HS-5 (cell line): ENCODE measurements at regions not wholly inside any gene's neighbourhood (a gene's known extent, or its start where the extent isn't known, plus 50 kb on each side); places are given as distances from the start of the nearest gene placed in this dataset.

Experiments used
- DNase-seq: peaks from one replicate; pipeline ENCODE4 v3.0.0-alpha.2; 2012; ENCODE audit warnings: low read depth

DNA sequence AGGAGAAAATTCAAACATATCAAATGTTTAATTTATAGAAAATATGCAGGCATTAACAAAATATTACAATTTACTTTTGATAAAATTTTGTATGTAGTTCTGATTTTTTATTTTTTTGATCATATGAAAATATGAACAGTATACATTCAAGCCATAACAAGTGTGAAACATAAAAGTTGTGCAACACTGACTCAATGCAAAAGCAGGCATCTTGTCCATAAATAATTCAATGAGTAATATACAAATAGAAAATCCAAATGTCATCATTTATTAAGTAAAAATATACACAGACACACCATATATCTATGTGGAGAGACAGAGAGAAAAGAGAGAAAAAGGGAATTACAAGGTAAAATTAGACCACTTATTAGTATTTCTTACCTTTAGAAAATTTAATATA, 1183.9 kb downstream of the SLITRK1 start:
- DNase-seq, result no peak

DNA sequence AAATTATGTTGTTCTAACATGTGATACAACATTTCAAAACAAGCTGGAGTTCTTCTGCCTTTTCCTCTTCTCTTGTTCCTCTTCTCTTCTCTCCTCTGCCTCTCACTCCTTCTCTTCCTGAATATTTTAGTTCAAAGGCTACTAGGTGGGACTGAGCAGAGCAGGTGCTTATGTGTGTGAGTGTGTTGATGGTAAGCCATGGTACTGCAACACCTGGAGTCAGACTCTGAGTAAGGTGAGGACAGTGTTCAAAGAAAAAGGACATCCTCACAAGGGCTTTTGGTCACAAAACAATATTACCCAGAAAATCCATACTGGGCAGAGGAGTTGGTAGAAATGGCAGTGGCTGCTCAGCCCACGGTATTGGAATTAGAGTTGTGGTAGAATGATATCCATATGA, 1188.7 kb downstream of the SLITRK1 start:
- no peak for DNase-seq

DNA sequence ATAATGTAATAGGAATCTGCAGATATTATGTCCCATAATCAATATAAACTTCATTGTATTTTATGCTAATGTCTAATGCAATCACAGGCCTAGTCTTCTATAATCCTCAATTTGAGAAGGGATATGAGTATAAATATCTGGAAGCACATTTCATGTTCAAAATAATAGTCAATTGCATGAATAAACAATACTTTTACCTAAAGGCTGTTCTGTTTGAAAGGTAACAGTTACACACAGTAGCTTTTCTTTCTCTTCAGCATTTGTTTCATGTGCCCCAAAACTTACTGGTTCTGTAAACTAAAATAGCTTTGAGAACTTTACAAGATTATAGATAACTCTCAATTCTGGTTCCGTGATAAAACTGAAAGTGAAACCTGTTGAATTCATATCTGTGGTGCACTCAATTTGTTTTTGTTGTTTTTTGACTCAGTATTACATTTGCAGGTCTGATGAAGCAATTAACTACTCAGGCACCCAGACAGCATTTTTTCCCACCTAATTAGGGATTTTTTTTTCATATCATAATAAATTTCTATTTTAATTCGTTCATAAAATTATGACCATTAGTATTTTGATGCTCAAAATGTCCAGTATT, 1193.8 kb downstream of the SLITRK1 start:
- DNase-seq, result no peak

DNA sequence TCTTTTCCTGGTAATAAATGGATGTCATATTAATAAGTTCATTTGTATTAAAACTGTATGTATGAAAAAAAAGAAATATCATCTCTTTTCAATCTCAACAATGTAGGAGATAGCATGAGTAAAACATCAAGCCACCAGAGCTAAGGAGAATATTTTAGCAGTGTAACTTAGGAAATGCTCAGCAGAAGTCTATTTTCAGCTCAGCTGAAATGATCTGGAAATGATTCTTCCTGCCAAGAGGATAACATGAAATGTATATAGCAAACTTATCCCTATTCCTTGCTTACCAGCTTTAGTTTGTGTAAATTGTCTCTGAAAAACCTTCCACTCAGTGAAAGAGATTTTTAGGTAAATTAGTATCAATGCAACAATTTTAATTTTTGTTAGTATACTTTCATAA, 1194.4 kb downstream of the SLITRK1 start:
- DNase-seq, result no peak

DNA sequence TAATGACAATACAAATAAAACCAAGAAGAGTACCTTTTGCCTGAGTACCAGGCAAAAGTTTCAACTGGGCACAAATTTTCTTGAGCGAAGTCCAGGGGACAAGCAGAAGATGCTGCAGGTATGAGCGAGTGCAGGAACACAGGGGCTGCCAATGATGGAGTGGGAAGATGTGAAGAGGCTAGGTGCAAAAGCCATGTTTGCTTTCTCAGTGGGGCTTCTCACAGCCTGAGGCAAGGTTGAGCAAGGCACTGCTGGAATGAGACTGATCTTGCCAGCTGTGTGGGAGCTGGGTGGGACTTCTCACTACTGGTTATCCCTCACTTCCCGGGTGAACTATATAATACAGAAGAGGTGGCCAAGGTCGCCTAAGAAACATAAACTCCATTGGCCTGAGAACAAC, 1200.7 kb downstream of the SLITRK1 start:
- no peak for DNase-seq

DNA sequence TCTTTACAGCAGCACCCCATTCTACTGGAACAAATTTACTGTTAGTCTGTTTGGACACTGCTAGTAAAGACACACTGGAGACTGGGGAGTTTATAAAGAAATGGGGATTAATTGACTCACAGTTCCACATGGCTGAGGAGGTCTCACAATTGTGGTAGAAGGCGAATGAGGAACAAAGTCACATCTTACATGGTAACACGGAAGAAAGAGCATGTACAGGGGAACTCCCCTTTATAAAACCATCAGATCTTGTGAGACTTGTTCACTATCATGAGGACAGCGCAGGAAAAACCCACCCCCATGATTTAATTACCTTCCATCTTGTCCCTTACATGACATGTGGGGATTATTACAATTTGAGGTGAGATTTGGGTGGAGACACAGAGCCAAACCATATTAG, 1204.2 kb downstream of the SLITRK1 start:
- no peak for DNase-seq

DNA sequence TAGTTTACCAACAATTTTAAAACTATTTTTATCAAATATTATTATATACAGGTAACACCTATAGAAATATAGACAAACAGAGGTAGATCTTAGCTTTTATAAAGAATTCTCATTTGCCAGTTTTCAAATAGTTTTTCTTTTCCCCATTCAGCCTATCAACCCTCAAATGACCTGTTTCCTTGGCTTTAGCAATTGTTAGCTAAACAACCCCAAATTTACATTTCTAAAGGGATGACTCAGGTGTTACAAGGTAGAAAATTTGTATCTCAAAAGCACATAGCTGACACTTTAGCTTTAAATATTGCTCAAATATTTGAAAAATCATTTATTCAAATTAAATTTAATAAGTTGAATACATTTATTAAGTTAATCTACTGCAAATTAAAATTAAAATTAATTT, 1207.2 kb downstream of the SLITRK1 start:
- no peak for DNase-seq

DNA sequence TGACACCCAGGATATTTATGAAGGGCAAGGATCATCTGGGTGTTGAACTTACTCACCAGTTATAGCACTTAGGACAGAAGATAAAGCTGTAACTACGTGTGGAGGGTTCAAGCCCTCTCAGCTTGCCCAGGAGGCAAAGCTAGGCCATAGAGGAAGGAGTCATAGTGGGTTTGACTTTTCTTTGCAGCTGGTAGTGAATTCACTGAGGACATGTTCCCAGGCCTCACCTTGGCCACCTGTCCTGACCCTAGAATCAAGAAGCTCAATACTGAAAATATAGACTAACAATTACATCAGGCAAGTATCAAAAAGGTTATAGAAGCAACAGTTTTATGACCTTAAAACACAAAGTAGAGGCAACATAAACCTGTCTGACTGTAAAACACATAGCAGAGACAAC, 1207.7 kb downstream of the SLITRK1 start:
- no peak for DNase-seq

DNA sequence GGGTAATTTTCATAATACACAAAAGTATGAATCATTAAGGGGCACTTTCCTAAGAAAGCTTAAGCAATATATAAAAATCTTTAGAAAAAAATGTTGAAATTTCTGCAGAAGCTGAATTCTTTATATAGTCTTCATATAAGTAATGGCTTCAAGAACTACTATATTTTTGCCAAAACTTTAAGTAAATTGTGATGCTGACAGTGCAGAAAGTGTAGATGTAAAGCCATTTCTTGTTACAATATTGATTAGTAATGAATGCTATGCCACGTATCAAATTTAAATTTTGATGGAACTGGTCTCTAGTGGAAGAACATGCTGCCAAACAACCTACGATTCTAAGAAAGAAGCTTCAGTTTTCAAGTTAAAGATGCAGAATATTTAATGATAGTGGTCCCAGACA, 1210.0 kb downstream of the SLITRK1 start:
- no peak for DNase-seq

DNA sequence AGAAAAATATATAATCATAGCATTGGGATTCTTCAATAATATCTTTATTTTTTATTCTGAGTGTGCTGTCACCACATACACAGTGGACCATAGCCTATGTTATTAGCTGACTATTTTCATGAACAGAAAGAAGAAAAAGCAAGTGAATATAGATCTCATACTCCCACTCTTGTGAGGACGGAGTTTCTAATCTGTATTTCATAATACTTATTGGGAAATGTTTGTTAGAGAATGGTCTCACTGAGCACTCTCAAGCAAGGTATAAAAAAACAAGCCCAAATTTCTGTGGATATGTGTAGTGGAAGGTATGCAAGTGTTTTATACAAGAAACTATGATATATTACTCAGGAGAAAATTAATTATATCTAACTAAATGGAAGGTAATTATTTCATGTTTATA, 1218.1 kb downstream of the SLITRK1 start:
- DNase-seq, result no peak

DNA sequence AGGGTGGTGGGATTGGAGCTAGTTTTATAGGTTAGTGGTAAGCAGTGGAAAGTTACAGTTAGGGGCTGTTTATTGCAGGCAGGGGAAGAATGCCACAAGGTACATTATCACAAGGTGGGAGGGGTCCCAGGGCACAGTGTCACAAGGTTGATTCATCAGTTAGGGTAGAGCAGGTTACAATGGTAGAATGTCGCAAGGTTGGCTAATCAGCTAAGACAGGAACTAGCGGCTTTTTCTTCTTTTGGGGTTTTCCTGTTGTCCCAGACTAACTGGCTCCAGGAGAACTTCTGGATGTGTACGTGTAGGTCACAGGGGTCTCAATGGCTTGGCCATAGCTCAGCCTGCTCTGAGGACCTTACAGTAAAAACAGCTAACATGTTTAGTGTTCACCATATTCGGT, 1221.1 kb downstream of the SLITRK1 start:
- no peak for DNase-seq

DNA sequence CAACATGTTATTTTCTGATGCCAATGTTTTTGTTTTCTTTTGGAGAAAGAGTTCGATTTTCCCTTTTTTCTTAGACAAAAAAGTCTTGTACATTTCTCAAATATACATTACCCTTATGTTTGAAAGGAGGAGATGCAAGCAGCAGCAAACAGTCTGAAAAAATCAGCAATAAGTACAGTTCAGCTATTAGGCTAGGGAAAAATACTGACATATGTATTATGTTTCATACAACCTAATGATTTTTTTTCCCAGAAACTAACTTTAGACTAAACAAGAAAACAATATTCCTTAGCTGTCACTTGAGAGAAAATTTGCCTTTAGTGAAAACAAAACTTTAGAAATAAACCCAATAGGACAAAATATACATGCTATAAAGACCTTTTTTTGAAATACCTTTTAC, 1223.5 kb downstream of the SLITRK1 start:
- DNase-seq, result no peak

DNA sequence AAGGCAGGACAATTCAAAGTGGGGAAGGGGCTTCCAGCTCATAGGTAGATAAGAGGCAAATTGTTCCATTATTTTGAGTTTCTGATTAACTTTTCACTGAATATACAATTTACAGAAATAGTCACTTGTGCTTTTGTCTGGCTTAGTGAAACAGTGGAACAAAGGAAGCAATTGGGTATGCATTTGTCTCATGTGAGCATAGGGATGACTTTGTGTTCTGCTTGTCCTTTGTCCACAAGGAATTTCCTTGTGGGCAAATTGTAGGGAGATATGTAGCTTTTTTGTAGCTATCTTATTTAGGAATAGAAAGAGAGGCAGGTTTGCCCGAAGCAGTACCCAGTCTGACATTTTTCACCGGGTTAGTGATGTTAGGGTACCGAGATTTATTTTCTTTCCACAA, 1224.8 kb downstream of the SLITRK1 start:
- no peak for DNase-seq

DNA sequence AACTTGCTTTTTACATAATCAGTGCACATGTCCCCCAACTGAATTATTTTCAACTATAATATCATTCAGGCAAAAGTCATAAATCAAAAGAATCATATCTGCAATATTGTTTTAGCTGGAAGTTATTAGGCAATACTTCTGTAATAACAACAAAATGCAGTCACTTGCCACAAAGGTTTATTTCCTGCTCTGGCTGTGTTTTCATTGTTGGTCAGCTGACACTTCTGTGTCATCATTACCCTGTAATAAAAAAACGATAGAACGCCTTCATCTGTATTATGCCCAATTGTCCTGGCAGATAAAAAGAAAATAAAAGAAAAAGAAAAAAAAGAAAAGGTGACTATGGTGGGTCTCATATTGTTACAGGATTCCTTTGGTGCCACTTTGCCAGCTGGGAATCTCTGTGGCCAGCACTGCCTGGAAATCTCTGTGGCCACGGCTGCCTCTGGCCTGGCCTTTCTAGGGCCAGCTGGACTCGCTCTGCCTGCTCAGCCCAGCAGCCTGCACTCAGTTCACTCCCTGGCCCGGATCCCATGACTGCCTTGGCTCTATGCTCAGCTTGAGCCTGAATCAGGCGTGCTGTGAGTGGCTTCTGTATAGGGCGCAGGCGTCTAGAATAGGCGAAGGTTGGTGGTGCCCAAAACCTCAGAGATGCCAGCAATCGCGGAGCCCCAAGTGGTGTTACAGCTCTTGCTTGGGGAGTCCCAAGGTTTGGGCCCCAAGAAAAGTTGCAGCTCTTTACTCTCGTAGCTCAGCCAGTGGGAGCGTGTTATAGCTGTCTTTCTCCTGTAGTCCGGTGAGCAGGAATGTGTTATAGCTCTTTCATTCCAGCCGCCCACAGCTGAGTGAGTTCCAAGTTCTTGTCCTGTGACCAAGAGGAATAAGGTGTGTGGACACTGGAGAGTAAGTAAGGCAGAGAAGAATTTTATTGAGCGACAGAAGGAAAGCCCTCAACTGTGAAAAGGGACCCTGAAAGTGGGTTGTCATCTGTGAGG, 1227.1 kb downstream of the SLITRK1 start:
- DNase-seq, result peak; percentile 2

DNA sequence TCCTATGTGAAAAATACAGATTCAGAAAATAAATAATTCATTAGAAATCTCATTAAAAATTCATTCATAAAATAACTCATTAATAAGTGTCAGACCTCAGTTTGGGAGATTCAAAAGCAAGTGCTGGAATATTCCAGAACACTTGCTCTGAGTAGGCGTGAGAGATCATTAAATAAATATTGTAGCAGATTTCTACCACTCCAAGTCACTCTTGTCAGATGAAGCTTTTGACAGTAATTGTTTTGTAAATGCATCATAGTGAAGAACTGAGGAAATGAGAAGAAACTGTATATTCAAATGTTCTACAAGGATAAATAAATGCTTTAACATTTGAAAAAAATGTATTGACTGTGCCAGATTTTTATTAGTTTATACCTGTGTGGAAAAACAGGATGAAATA, 1228.1 kb downstream of the SLITRK1 start:
- DNase-seq, result no peak

DNA sequence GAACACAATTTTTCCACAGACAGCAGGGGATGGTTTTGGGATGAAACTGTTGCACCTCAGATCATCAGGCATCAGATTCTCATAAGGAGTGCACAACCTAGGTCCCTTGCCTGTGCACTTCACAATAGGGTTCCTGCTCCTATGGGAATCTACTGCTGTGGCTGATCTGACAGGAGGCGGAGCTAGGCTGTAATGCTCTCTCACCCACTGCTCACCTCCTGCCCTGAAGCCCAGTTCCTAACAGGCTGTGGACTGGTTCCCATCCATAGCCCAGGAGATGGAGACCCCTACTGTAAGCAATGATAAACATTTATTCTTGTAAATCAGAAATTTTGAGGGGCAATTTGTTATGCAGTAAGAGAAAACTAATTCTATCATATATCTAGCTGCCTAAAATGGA, 1234.7 kb downstream of the SLITRK1 start:
- no peak for DNase-seq

DNA sequence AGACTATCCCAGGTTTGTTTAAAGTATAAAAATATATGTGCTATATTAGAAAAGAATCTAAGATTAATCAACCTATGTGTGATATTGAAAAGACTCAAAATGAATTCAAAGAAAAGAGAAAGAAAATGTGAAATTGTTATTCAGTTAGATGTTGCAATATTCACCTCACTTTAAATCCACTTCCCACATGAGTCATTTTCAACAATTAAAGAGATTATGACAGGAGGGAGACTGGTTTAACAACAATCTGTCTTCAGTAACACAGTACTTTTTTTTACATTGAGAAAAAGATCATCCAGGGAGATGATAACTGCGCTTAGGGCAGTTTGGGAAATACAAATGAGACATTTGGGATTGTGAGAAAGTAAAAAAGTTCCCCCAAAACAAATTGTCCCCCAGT, 1246.2 kb downstream of the SLITRK1 start:
- DNase-seq, result no peak

DNA sequence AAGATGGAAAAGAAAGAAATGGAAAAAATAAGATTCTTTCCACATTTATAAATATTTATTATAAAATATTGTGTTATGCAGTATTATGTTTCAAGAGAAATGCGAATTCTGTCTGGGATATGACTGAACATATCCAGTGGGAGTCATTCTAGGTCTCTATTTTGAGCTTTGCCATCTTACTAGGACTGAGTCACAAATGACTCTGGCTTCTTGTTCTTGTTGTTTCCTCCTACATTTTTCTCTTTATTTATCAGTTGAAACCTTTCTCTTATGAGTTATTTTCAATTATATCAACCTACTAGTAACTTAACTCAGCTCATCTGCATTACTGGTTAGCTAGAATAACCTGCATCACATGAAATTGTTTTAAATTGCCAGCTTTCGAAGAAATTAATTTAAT, 1247.3 kb downstream of the SLITRK1 start:
- no peak for DNase-seq

DNA sequence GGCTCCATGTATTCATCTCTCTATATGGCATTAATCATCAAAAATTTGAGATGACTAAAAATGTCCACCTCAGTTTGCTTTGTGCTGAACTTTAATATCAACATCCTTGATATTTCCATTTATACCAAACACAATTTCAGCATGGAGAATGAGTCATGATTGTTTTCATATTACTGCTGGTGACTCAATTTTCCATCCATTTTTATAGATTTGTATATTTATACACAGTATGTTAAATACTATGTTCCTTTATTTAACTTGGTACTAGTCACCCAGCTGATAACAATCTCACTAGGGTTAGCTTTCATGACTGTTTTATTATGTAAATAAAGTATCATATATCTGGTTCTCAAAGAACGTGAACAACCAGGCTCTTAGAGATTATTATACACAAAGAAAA, 1255.1 kb downstream of the SLITRK1 start:
- peak; percentile 37 for DNase-seq

DNA sequence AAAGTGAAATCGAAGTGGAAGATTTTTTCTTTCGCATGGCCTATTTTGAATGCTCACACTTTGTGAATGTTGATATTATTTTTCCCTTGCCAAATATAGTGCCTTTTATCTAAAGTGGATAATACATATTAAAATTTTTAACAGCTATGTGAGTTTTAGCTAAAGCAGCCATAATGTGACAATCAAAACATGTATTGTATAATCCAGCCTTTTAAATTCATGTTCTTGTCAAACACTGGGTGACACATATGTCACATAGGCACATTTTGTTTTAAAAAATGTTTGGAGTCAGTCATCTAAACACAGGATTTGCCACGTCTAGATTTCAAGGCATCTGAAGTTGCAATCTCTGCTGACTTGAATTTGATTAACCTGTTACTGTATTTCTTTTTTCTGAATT, 1256.6 kb downstream of the SLITRK1 start:
- DNase-seq, result no peak

DNA sequence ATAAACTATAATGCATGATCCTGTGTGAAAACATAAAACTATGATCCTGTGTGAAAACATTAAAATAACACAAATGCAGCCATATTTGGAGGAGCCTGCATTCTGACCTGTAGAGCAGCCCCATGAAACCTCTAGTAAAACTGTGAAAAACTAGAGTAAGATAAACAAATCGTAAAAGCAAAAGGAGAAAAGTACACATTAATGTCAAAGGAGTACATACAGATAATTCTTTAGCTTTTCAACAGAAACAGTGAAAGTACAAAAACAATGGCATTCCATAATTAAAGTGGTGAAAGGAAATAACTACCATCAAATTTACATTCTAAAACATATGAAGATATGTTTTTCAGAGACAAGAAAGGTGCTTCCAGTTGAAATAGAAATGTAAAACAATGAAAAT, 1267.2 kb downstream of the SLITRK1 start:
- no peak for DNase-seq

DNA sequence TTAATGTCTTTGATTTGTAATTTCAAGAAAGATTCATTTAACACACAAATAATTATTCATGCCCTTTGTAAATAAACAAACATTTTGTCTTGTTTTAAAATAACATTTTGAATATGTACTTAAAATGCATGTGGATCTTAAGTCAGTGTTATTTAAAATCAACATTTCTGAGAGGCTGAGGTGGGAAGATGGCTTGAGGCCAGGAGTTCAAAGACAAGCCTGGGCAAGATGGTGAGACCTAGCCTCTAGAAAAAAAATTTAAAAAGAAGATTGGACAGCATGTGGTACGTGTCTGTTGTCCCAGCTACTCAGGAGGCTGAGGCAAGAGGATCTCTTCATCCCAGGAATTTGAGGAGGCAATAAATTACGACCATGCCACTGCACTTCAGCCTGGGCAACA, 1268.2 kb downstream of the SLITRK1 start:
- DNase-seq, result no peak

DNA sequence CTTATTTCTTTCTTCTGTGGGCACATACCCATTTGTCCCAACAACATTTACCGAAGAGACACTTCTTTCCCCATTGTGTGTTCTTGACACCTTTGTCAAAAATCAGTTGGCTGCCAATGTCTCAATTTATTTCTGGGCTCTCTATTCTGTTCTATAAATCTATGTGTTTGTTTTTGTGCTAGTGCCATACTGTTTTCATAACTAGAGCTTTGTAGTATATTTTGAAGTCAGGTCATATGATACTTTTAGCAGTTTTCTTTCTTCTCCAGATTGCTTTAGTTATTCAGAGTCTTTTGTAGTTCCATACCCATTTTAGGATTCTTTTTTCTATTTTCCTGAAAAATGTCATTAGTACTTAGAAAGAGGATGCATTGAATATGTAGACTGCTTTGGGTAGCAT, 1276.3 kb downstream of the SLITRK1 start:
- no peak for DNase-seq

DNA sequence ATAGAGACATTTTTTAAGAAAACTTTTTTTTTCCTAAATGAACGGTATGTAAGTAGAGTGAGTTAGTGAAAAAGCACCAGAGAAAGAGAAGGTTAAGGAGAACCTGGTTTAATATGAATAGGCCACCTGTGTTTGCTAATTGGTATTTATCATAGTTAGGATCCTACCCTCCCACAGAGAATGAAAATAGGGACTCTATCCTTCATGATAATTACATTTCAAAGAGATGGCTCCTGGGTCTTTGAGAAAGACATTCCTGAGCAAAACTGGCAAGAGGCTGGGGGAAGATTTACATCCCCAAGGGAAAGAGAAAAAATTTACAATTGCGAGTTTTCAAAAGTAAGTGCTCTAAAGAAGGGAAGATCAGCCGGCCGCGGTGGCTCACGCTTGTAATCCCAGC, 1284.5 kb downstream of the SLITRK1 start:
- no peak for DNase-seq
